HG03439 (cell line): ENCODE measurements at regions not wholly inside any gene's neighbourhood (a gene's known extent, or its start where the extent isn't known, plus 50 kb on each side); places are given as distances from the start of the nearest gene placed in this dataset.

Source experiments
- ATAC-seq: cut with Tn5 transposase; IDR thresholded peaks from one replicate; pipeline ENCODE4 v1.9.1; 2021; ENCODE audit warnings: mild to moderate bottlenecking, moderate library complexity; ENCODE audit not compliant: unreplicated experiment

DNA sequence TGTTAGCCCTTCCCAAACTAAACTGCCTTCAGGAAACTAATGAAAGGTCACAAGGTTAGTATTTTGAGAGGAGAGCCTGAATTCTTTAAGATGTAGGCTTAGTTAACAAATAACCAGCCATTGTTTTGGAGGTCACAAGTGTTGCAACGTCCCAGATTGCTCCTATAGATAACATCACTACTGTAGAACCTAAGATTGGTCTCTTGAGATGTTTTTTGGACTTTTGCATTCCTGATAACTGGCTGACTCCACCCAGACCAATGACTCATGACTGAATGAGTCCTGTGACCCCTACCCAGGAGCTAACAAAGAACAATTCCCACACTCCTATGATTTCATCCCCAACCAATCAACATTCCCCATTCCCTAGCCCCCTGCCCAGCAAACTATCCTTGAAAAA is 178.8 kb downstream of the SCP2D1 start:
- ATAC-seq: no peak

GRCh38 chr20:18995455-18995854 is 181.9 kb downstream of the SCP2D1 start:
- ATAC-seq: no peak

DNA sequence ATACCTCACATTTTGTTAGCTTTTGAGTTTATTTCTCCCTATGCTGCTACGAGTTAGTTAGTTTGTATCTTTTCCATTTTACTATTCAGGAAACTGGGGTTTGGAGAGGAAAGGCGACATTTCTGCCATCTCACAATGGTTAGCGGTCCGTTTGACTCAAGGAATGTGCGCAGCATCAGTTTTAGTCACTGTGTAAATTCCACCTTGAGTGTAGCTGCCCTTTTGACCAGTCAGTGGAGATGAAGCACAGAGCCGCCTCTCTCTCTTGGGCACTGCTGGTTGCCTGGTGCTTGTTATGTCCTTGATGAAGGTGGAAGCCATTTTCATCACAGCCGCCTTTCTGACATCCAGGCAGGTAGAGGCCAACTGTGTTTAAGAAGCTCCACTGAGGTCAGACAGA is 185.5 kb downstream of the SCP2D1 start:
- no peak for ATAC-seq

- ATAC-seq: no peak
Observed at GRCh38 chr20:19000078-19000477, 186.5 kb downstream of the SCP2D1 start.

DNA sequence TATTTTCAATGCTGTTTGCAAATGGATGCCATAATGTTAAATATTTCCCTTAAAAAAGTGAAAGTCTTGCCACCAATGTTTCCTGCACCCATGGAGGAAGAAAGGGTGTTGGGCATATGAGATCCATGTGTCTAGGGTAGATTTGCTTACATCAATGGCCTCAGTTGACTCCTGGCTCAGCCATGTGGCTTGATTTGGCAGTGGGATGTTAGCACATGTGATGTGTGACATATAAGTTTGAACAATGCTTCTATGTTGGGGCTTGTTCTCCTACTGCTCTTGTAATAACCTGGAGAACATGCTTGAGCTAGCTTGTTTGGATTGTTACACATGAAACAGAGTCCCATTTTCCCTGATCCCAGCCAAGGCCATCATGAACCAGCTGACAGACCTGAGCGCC is 187.6 kb downstream of the SCP2D1 start:
- no peak for ATAC-seq

DNA sequence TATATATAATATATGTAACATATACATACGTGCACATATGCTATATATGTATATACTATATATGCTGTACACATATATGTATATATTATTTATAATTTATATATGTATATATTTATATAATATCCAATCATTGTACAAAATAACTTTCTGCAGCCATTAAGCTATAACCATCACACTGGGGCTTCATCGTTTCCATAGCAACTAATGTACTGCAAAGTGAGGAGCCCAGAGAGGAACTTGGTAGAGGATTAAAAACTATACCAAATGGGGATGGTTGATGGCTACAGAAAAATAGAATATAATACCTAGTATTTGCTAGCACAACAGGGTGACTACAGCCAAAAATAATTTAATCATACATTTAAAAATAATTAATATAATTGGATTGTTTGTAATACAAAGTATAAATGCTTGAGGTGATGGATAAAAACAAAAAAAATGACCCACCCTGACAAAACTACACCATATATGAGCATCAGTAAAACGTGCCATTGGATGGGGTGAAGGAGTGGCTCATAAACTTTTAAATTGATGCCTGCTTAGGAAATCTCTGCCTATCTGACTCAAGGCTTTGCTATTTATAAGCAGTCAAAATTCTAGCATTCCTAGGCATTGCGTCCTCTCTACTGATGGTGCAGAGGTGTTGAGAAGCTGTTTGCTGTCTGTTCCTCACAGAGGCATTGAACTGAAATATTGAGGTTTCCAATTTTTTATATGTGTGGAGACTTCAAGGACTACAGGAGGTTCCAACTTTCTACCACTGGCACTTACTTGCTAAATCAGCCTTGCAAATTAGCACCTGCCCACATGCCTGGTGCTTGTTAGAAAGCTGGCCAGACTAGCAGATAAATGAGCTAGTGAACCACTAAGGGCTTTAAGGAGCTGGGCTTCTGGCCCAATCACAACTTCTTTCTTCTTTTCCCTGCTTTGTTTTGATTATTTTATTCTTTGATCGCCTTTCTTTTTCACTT is 190.1 kb downstream of the SCP2D1 start:
- ATAC-seq: no peak

- no peak for ATAC-seq
Observed at GRCh38 chr20:19004975-19005374, 191.4 kb downstream of the SCP2D1 start.

GRCh38 chr20:19008497-19008896 is 194.9 kb downstream of the SCP2D1 start:
- no peak for ATAC-seq

GRCh38 chr20:19009081-19009688 is 195.6 kb downstream of the SCP2D1 start:
- no peak for ATAC-seq

GRCh38 chr20:19012676-19013075 is 199.1 kb downstream of the SCP2D1 start:
- no peak for ATAC-seq

GRCh38 chr20:19013907-19014306 is 198.5 kb upstream of the SLC24A3 start:
- no peak for ATAC-seq

DNA sequence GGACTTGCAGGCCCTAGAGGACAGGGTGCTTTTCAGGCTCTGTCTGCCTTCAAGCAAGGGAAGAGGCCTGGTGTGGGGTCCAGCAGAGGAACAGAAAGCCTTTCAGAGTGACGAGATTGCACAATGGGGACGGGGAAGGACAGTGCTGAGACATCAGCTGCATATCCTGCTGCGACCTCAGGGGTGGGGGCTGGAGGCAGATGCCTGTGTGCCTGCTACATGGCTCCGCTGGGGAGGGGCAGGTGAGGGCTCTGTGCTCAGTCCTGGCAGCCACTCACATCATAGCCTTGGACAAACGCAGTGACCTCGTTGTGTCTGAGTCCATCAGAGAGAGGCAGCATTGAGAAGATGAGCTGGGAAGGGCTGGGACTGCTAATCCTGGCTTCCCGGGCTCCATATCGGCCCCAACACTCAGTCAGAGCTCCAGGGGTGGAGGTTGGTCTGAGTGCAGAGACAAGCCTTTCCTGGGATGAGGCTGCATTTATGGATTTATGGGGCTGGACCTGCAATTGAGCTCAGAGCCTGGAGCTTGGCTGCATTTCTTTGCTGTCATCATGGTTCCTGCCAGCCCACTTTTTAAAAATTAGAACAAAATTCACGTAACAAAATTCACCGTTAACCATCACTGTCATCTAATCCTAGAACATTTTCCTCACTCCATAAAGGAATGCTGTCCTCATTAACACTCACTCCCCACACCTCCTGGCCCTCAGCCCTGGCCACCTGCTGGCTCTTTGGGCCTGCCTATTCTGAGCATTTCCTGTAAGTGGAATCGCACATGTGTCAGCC is 196.9 kb upstream of the SLC24A3 start:
- ATAC-seq: no peak

DNA sequence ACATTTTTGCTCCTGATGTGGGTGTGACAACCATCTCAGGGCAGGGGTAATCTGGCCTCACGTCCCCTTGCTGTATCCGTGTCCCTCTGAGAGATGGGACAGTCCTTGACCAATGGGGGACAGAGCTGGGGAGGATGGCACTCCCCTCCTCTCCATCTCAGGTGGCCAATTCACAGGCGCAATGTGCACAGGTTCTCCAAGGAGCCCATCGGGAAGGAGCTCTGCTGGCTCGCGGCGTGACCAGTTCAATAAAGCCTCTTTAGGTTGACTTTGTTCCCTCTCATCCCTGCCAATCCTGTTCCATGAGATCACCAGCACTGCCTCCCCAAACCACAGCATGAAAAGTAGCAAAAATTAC is 196.3 kb upstream of the SLC24A3 start:
- no peak for ATAC-seq

DNA sequence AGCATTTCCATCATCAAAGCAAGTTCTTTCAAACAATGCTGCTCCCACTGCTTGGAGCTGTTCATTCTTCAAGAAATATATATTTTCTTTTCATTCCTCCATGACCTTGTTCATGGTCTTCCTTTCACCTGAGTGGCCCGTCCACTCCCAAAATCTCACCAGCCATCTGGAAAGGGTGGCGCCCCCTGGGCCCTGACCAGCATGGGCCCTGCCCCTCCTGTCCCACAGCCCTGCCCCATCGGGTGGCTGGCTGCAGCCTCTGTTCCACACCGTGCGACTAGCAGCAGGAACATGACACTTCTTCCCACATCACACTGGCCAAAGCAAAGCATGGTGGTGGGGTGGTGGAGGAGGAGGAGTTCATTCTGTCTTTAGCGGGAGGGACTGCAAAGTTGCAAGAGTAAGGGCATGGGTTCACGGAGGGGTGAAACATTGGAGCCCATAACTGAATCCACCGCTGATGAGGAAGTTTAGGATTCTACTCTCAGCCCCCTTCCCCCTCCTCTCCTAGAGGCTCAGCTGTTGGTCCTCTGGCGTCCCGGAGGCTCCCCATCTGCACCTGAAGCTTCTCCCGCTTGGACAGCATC is 195.2 kb upstream of the SLC24A3 start:
- ATAC-seq: no peak

GRCh38 chr20:19018881-19019280 is 193.6 kb upstream of the SLC24A3 start:
- no peak for ATAC-seq

GRCh38 chr20:19019734-19020364 is 192.6 kb upstream of the SLC24A3 start:
- ATAC-seq: no peak

DNA sequence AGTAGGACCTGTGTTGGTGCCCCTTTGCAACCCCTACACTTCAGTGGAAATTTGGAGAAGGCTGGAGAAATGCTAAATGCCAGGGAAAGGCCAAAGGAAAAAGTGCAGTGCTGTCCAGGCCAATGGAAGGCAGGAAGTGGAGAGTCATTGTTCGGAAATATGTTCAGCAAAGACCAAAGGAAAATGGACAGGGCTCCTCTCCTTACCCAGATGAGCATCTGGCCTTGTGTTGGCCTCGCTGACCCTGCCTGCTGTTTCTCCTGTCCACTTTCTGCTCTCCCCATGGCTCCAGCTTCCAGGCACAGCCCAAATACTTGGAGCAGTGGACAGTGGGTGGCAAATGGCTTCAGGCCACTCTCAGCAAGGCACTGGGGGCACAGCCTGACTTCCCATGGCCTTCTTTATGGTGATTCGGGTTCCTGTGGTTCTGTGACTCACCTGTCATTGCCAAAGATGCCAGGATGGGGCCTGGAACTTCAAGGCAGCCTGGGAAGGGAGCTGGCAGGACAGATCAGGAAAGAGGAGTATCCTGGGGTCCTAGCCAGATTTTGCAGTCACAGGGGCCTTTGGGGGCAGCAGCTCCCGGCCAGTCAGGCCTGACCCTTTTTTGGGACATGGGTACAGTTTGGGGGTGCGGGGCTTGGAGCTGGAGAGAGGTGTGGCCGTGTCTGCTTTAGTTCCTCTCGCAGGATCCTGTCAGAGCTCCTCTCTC is 190.9 kb upstream of the SLC24A3 start:
- ATAC-seq: no peak

DNA sequence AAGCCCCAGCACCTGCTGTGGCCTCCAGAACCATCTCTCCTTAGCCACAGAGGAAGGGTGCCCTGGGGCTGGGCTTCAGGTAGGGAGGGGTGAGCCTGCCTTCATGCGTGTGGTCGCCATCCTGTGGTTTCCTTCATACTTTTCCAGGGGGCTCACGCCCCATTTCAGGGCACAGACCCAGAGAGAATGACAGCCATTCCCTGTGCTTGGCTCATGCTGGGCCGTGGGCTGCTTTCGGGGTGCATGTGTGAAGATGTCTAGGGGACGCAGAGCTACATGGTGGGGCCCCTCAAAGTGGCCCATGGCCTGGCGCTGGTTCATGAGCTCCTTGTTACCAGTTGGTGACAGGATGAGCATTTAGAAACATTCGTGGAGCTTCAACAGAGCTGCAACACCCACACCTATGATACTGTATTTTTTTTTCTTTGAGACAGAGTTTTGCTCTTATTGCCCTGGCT is 190.3 kb upstream of the SLC24A3 start:
- ATAC-seq: no peak

GRCh38 chr20:19022791-19023448 is 189.5 kb upstream of the SLC24A3 start:
- ATAC-seq: no peak
